Lower lobe of right lung (tissue), 2 donors: ENCODE measurements at regions not wholly inside any gene's neighbourhood (a gene's known extent, or its start where the extent isn't known, plus 50 kb on each side); places are given as distances from the start of the nearest gene placed in this dataset.

Experiments used
- ATAC-seq, 2 donors: fragments of 200-7000 bp; cut with Tn5 transposase; one replicate each; pipeline ENCODE4 v1.9.1; 2020 to 2022; ENCODE audit warnings: mild to moderate bottlenecking in 2 of 2, moderate library complexity in 2 of 2
- DNase-seq: peaks from one replicate; pipeline ENCODE4 v3.0.0-alpha.2; 2020
- H3K27ac ChIP-seq: fragments of 200-600 bp; one replicate; pipeline ENCODE4 v1.8.0; 2022
- H3K27me3 ChIP-seq: fragments of 200-600 bp; one replicate; pipeline ENCODE4 v1.8.0; 2022; ENCODE audit warnings: low read depth
- H3K36me3 ChIP-seq: fragments of 200-600 bp; one replicate; pipeline ENCODE4 v1.8.0; 2022; ENCODE audit warnings: mild to moderate bottlenecking
- H3K4me1 ChIP-seq: fragments of 200-600 bp; one replicate; pipeline ENCODE4 v1.8.0; 2022
- H3K4me3 ChIP-seq: fragments of 200-600 bp; one replicate; pipeline ENCODE4 v1.8.0; 2022; ENCODE audit warnings: mild to moderate bottlenecking
- H3K9me3 ChIP-seq: fragments of 200-600 bp; one replicate; pipeline ENCODE4 v1.8.0; 2022
- intact Hi-C: fragments of 100-400 bp; cut with DNase I; formaldehyde crosslinking; loops from one replicate; pipeline ENCODE4 v1.11.0; 2022
- TF ChIP-seq, protein P1 (sequence below): fragments of 200-600 bp; IDR thresholded peaks from one replicate; pipeline ENCODE4 v1.8.0; 2022; ENCODE audit warnings: antibody characterized with exemption, mild to moderate bottlenecking
- donor health status: DM: no; HTN: yes; CAD: no; lungs with severe emphysema.

DNA sequence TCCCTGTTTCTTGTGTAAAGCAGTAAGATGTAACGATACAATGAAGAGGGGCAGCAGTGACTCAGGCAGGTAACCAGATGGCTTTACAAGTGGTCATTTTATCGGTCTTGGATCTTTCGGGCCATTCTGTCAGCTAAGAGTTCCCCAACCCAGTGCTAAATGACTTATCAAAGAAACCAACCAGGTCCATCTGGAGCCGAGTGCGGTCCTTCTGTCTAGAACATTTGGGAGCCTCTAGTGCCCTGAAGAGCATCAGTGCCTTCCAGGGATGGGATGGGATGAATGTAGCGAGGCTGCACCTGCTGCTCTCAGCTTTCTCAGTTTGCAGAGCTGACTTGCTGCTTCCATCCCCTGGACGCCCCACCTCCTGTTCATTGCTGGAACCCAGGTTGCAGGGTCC, 131.7 kb upstream of the AGBL1 start:
- TF ChIP-seq, protein P1, sequence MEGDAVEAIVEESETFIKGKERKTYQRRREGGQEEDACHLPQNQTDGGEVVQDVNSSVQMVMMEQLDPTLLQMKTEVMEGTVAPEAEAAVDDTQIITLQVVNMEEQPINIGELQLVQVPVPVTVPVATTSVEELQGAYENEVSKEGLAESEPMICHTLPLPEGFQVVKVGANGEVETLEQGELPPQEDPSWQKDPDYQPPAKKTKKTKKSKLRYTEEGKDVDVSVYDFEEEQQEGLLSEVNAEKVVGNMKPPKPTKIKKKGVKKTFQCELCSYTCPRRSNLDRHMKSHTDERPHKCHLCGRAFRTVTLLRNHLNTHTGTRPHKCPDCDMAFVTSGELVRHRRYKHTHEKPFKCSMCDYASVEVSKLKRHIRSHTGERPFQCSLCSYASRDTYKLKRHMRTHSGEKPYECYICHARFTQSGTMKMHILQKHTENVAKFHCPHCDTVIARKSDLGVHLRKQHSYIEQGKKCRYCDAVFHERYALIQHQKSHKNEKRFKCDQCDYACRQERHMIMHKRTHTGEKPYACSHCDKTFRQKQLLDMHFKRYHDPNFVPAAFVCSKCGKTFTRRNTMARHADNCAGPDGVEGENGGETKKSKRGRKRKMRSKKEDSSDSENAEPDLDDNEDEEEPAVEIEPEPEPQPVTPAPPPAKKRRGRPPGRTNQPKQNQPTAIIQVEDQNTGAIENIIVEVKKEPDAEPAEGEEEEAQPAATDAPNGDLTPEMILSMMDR, result no peak
- DNase-seq (no peak), ATAC-seq (no peak)
- H3K27me3 ChIP-seq, result no peaks in the 10 kb centered on the region
- H3K27ac ChIP-seq, result no peak overlapping the region
- no peaks in the 10 kb centered on the region for H3K4me1 ChIP-seq
- H3K9me3 ChIP-seq, result no peaks in the 10 kb centered on the region
- no peak overlapping the region for H3K4me3 ChIP-seq
- intact Hi-C loops, result no loop called here
- H3K36me3 ChIP-seq, result no peaks in the 10 kb centered on the region

DNA sequence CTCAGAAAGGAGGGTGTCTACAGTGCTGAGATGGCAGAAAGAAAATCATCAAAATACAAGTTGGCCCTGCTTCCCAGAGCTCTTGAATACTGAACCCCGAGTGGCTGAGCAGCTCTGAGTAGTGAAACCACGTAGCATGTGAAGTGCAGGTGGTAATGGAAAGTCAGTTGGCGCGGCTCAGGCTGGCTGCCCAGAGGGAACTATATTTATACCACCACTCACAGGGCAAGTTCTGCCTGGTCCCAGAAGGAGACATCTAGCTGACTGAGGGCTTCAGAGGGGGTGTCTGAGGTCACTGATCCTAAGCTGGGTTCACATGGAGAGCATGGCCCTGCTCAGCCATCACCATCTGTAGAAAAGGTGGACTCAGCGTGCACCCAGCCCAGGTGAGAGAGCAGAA, 129.6 kb upstream of the AGBL1 start:
- H3K27me3 ChIP-seq, result no peaks in the 10 kb centered on the region
- H3K36me3 ChIP-seq, result no peaks in the 10 kb centered on the region
- ATAC-seq (peak in 1 of 2 donors; percentile 39), DNase-seq (no peak)
- H3K9me3 ChIP-seq, result no peaks in the 10 kb centered on the region
- TF ChIP-seq, protein P1, result no peak
- H3K27ac ChIP-seq, result no peak overlapping the region
- intact Hi-C loops, result no loop called here
- no peak overlapping the region for H3K4me3 ChIP-seq
- no peaks in the 10 kb centered on the region for H3K4me1 ChIP-seq

DNA sequence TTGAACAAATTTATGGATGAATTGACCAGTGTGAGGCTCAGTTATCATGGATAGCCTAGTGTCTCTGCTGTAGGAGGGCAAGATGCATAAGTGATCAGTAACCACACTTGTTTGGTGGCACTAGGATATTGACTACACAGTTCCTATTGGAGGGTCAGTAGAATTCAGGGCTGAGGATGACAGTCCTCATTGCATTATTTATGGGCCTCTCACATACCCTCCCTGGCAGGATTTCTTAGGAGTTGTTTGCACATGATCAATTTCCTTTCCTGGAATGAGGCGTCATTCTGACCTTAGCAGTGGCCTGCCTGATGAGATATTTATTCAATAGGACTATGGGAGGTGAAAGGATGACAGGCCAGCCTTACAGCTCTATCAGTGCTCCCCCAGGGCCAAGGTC, 125.1 kb upstream of the AGBL1 start:
- DNase-seq, result no peak
- H3K27ac ChIP-seq, result no peak overlapping the region
- peaks cover 3% of the 10 kb centered on the region for H3K27me3 ChIP-seq
- H3K36me3 ChIP-seq, result no peaks in the 10 kb centered on the region
- intact Hi-C loops, result no loop called here
- TF ChIP-seq, protein P1, result no peak
- no peaks in the 10 kb centered on the region for H3K4me1 ChIP-seq
- no peak for ATAC-seq
- H3K9me3 ChIP-seq, result no peaks in the 10 kb centered on the region
- no peak overlapping the region for H3K4me3 ChIP-seq

DNA sequence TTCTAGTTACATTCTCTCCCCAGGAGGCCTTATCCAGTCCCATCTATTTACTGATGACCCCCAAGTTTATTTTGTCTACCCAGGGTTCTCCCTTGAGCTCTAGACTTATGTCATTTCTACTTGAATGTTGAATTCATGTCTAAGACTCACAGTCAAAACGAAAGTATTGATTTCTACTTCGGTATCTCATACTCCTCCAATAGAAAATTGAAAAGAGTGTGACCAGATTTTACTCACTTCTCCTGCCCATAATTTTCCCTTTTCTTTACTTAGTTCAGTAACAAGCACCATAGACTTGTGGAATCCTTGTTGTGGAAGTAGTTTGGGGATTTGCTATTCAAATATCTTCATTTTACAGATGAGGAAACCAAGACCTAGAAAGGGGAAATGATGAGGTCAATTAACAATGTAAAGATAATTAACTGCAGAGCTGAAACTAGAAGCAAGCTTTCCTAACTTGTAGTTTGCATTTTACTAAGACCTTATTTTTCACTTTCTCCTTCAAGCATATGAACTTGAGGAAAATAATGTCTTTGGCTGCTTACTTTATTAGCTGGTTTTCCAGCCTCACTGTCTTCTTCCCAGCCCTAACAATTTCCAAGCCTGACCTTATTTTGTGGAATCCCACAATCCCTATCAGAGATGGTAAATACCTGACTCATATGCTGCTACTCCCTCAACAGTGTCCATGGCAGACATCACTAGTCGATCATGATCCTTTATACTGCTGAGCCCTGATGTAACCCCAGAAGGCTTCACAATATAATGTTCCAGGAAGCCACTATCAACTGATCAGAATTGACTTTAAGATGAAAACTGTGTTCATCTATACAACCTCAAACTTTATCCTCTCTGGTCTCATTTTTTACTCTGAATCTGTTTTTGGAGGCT, 123.9 kb upstream of the AGBL1 start:
- Histone ChIP-seq H3K9me3 (no peaks in the 10 kb centered on the region), H3K27me3 (peaks cover 6% of the 10 kb centered on the region), H3K4me3 (no peak overlapping the region), H3K4me1 (no peaks in the 10 kb centered on the region), H3K27ac (no peak overlapping the region), H3K36me3 (no peaks in the 10 kb centered on the region)
- intact Hi-C loops, result no loop called here
- no peak for DNase-seq
- TF ChIP-seq, protein P1, result no peak
- no peak for ATAC-seq

DNA sequence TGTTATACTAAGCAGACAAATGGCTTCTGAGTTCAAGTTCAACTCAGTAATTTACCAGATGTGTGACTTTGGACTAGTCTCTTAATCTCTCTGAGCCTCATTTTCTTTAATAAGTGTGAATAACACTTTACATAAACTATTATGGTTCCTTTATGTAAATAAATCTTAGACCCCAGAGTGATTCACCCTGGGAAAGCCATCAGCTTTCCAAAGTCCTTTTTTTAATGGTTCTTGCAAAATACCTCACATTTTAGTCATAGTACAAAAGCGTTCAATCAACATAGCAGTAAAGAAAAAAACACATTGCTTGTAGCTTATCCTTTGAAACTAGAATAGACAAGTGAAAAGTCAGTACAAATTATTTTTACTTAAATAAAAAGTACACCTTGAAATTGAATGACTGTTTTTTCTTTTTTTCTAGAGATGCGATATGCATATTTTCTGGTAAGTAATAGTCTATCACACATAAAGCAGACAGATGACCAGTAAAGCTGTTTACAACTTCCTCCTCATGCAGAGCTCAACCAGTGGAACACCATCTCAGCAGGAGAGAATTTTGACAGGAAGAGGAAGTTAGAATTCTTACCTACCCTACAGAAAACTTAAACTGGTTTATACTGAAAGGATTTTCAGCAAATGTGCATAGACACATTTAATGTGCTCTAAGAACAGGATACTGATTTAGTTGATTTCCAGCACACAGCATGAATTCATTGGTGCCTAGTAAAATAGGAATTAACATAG, 123.0 kb upstream of the AGBL1 start:
- Histone ChIP-seq H3K4me1 (no peaks in the 10 kb centered on the region), H3K9me3 (no peaks in the 10 kb centered on the region), H3K27ac (no peak overlapping the region), H3K27me3 (peaks cover 6% of the 10 kb centered on the region), H3K4me3 (no peak overlapping the region), H3K36me3 (no peaks in the 10 kb centered on the region)
- DNase-seq (no peak), ATAC-seq (no peak)
- intact Hi-C loops, result no loop called here
- TF ChIP-seq, protein P1, result no peak
